ENCODE measurements at regions not wholly inside any gene's neighbourhood (a gene's known extent, or its start where the extent isn't known, plus 50 kb on each side); places are given as distances from the start of the nearest gene placed in this dataset.

DNA sequence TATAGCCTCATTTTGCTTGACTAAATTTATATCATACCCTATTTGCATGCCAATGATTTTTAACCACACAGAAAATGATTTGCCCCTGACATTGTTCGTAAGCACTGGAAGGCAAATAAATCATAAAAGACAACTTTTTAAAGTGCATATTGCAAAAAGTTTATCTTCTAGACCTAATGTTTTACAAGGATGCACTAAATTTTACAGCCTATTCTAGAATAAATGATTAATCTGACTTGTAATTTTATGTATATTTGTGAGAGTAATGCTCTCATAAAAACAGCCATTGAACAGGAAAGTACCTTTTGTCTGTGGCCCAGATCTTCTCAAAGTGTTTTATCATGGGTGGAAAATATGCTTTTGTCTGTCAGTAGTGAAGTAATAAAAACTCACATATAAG lies 546.6 kb downstream of the EPHA3 start:
- no peak overlapping the region for H3K27ac ChIP-seq (ENCODE audit: low read depth, low read length)
- no peaks in the 10 kb centered on the region for H3K9me3 ChIP-seq (ENCODE audit: low read depth, low read length)
- no peak overlapping the region for H3K4me3 ChIP-seq (ENCODE audit: insufficient read depth, low read length)
- no peaks in the 10 kb centered on the region for H3K4me1 ChIP-seq (ENCODE audit: insufficient read depth, low read length)
- no peak overlapping the region for H2AFZ ChIP-seq (ENCODE audit: low read length)
- H3K27me3 ChIP-seq (ENCODE audit: insufficient read depth, low read length), result no peaks in the 10 kb centered on the region
- DNase-seq (ENCODE audit: insufficient read length, low spot score, missing footprints), result no peak
- no peaks in the 10 kb centered on the region for H3K79me2 ChIP-seq (ENCODE audit: insufficient read depth, low read length)
- H3K36me3 ChIP-seq (ENCODE audit: insufficient read depth, low read length), result no peaks in the 10 kb centered on the region
- H3K4me2 ChIP-seq (ENCODE audit: insufficient read depth, low read length), result no peak overlapping the region
- no peaks in the 10 kb centered on the region for H4K20me1 ChIP-seq (ENCODE audit: insufficient read depth, low read length)
- TF ChIP-seq, protein P1, sequence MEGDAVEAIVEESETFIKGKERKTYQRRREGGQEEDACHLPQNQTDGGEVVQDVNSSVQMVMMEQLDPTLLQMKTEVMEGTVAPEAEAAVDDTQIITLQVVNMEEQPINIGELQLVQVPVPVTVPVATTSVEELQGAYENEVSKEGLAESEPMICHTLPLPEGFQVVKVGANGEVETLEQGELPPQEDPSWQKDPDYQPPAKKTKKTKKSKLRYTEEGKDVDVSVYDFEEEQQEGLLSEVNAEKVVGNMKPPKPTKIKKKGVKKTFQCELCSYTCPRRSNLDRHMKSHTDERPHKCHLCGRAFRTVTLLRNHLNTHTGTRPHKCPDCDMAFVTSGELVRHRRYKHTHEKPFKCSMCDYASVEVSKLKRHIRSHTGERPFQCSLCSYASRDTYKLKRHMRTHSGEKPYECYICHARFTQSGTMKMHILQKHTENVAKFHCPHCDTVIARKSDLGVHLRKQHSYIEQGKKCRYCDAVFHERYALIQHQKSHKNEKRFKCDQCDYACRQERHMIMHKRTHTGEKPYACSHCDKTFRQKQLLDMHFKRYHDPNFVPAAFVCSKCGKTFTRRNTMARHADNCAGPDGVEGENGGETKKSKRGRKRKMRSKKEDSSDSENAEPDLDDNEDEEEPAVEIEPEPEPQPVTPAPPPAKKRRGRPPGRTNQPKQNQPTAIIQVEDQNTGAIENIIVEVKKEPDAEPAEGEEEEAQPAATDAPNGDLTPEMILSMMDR (IDR thresholded peaks at IDR 0.05; ENCODE audit: extremely low read depth, low read depth, low read length), result no peak

DNA sequence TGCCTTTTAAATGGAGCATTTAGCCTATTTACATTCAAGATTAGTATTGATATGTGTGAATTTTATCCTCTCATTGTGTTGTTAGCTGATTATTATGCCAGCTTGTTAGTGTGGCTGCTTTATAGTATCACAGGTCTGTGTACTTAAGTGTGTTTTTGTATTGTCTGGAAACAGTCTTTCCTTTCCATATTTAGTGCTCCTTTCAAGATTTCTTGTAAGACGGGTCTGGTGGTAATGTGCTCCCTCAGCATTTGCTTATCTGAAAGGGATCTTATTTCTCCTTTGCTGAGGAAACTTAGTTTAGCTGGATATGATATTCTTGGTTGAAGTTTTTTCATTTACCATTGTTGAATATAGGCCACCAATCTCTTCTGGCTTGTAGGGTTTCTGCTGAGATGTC lies 549.0 kb downstream of the EPHA3 start:
- H3K4me1 ChIP-seq (ENCODE audit: insufficient read depth, low read length), result no peaks in the 10 kb centered on the region
- H3K4me2 ChIP-seq (ENCODE audit: insufficient read depth, low read length), result no peak overlapping the region
- H3K27ac ChIP-seq (ENCODE audit: low read depth, low read length), result no peak overlapping the region
- H3K27me3 ChIP-seq (ENCODE audit: insufficient read depth, low read length), result no peaks in the 10 kb centered on the region
- H4K20me1 ChIP-seq (ENCODE audit: insufficient read depth, low read length), result no peaks in the 10 kb centered on the region
- no peak overlapping the region for H3K4me3 ChIP-seq (ENCODE audit: insufficient read depth, low read length)
- H3K36me3 ChIP-seq (ENCODE audit: insufficient read depth, low read length), result no peaks in the 10 kb centered on the region
- DNase-seq (ENCODE audit: insufficient read length, low spot score, missing footprints), result no peak
- no peak overlapping the region for H2AFZ ChIP-seq (ENCODE audit: low read length)
- TF ChIP-seq, protein P1 (IDR thresholded peaks at IDR 0.05; ENCODE audit: extremely low read depth, low read depth, low read length), result no peak
- no peaks in the 10 kb centered on the region for H3K79me2 ChIP-seq (ENCODE audit: insufficient read depth, low read length)
- H3K9me3 ChIP-seq (ENCODE audit: low read depth, low read length), result no peaks in the 10 kb centered on the region

DNA sequence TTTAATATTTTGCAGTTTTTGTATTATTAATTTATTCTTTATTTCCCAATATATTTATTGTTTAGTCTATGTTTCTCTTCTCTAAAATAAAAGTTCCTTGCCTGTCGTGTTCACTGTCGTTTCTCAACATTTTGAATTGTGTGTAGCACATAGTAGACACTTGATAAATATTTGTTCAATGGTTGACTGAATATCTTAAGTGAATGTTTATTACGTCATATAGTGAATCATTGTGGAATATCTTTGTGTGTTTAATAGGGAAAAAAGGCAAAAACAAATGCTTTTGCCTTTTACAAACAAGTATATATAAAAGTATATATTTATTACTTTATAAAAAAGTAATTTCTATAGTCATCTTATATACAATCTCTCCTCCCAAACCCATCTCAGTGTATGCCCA lies 572.3 kb downstream of the EPHA3 start:
- no peaks in the 10 kb centered on the region for H3K79me2 ChIP-seq (ENCODE audit: insufficient read depth, low read length)
- H3K27me3 ChIP-seq (ENCODE audit: insufficient read depth, low read length), result no peaks in the 10 kb centered on the region
- H3K27ac ChIP-seq (ENCODE audit: low read depth, low read length), result no peak overlapping the region
- no peak overlapping the region for H2AFZ ChIP-seq (ENCODE audit: low read length)
- H4K20me1 ChIP-seq (ENCODE audit: insufficient read depth, low read length), result no peaks in the 10 kb centered on the region
- H3K4me3 ChIP-seq (ENCODE audit: insufficient read depth, low read length), result no peak overlapping the region
- H3K4me2 ChIP-seq (ENCODE audit: insufficient read depth, low read length), result no peak overlapping the region
- TF ChIP-seq, protein P1 (IDR thresholded peaks at IDR 0.05; ENCODE audit: extremely low read depth, low read depth, low read length), result no peak
- no peak for DNase-seq (ENCODE audit: insufficient read length, low spot score, missing footprints)
- H3K4me1 ChIP-seq (ENCODE audit: insufficient read depth, low read length), result no peaks in the 10 kb centered on the region
- no peaks in the 10 kb centered on the region for H3K9me3 ChIP-seq (ENCODE audit: low read depth, low read length)
- H3K36me3 ChIP-seq (ENCODE audit: insufficient read depth, low read length), result no peaks in the 10 kb centered on the region

DNA sequence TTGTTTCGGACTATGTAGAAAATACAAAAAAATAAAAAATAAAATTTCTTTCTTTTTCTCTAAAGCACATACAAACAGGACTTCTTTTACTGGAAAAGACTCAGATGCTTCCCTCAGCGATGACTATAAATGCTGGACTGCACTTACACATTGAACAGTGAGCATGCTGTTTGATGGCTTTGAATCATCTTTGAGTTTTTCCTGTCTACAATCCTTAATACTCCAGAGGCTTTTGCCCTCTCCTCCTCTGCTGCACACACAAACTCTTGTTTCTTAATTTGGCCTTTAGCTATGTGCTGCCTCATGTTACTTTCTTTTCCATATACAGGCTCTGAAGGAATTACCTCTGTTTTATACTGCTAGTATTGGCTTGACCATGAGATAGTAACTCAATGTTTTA lies 575.1 kb downstream of the EPHA3 start:
- H4K20me1 ChIP-seq (ENCODE audit: insufficient read depth, low read length), result no peaks in the 10 kb centered on the region
- H3K4me3 ChIP-seq (ENCODE audit: insufficient read depth, low read length), result no peak overlapping the region
- no peaks in the 10 kb centered on the region for H3K9me3 ChIP-seq (ENCODE audit: low read depth, low read length)
- H3K36me3 ChIP-seq (ENCODE audit: insufficient read depth, low read length), result no peaks in the 10 kb centered on the region
- no peaks in the 10 kb centered on the region for H3K79me2 ChIP-seq (ENCODE audit: insufficient read depth, low read length)
- H3K4me2 ChIP-seq (ENCODE audit: insufficient read depth, low read length), result no peak overlapping the region
- TF ChIP-seq, protein P1 (IDR thresholded peaks at IDR 0.05; ENCODE audit: extremely low read depth, low read depth, low read length), result no peak
- H3K27ac ChIP-seq (ENCODE audit: low read depth, low read length), result no peak overlapping the region
- no peaks in the 10 kb centered on the region for H3K27me3 ChIP-seq (ENCODE audit: insufficient read depth, low read length)
- no peak overlapping the region for H2AFZ ChIP-seq (ENCODE audit: low read length)
- no peaks in the 10 kb centered on the region for H3K4me1 ChIP-seq (ENCODE audit: insufficient read depth, low read length)
- no peak for DNase-seq (ENCODE audit: insufficient read length, low spot score, missing footprints)

Measured in osteoblast (primary cell).